Glomerular visceral epithelial cell (primary cell): ENCODE measurements at regions not wholly inside any gene's neighbourhood (a gene's known extent, or its start where the extent isn't known, plus 50 kb on each side); places are given as distances from the start of the nearest gene placed in this dataset.

ENCODE experiments used
- DNase-seq: peaks from one replicate; pipeline ENCODE4 v3.0.0-alpha.2; 2016; ENCODE audit errors: extremely low spot score

DNA sequence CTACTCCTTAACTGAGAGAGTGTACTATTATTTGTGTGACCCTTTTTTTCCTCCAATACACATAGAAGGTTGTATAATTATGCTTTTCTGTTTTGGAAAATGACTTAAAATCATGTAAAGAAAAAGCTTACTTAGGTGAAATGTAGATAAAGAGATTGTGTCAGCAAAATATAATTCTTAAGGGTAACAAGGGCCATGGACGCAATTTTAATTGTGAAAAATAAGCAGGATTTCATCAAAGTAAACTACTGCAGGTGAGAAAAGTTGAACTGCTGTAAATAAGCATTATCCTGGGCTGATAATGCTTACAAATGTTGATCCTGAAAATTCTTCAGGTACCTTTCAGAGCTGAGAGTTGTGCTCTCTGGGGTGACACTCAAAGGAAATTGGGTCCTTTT is 141.5 kb downstream of the RPIA start:
- DNase-seq, result no peak

DNA sequence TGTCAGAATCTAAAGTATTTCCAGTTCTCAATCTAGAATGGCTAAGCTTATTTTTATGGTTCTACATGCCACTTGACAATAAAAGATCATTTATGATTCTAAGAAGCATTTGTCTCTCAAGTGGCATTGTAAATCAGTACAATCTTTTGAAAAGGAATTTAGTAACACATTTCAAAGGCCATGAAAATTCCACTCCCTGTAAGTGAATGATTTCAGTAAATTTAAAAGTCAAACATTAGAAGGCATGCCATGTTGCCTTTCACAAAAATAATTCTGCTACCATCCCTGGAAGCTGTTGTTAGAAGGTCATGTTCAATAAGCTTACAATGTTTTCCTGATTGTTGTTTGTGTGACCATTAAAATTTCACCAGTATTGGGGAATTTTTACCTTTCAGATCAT is 142.9 kb downstream of the RPIA start:
- no peak for DNase-seq

DNA sequence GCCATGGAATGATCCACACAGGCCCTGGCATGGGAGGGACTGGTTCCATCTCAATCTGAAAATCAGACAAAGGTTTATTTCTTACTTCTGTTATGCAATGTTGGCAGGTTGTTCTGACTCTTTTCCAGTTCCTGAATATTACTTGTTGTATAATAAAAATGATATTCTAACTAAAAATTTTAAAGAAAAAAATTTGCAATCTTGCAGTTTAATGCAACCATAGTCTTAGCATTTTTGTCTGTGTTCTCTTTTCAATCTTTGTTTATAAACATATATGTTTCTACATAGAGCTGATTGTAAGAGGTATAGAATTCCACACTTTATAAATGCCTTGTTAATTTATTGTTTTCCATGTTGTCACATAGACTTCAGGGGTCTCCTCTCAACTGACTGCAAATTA is 143.4 kb downstream of the RPIA start:
- no peak for DNase-seq

DNA sequence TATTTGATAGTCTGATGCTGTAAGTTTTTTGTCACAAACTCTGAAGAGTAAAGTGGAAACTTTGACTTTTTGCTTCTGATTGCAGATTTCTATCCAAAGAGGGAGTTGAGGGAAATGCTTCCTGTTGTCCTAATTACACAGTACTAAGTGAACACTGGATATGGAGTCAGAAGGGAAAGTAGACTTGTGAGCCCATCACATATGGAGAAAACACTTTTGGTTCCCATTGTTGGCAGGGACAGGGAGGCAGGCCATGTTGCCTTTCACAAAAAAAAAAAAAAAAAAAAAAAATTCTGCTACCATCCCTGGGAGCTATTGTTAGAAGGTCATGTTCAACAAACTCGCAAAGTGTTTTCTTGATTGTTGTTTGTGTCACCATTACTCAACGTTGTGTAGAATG is 144.3 kb downstream of the RPIA start:
- no peak for DNase-seq

DNA sequence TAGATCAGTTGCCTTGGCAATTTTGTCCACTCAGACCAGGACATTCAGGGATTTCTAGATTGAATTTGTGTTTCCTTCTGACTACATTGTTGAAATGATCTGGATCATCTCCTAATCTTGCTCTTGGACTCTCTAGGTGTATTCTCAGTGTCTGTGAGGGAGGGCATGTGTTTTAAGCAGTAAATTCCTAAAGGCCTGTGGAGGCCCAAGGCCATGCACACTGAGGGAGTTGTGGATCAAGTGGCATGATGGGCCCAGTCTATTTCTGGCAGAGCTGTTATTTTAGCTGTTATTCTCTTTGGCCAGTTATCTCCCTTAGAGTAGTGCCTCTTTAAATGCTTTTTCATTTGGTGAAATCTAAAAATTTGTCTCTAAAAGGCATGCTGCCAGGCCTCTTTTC is 144.9 kb downstream of the RPIA start:
- DNase-seq, result no peak

DNA sequence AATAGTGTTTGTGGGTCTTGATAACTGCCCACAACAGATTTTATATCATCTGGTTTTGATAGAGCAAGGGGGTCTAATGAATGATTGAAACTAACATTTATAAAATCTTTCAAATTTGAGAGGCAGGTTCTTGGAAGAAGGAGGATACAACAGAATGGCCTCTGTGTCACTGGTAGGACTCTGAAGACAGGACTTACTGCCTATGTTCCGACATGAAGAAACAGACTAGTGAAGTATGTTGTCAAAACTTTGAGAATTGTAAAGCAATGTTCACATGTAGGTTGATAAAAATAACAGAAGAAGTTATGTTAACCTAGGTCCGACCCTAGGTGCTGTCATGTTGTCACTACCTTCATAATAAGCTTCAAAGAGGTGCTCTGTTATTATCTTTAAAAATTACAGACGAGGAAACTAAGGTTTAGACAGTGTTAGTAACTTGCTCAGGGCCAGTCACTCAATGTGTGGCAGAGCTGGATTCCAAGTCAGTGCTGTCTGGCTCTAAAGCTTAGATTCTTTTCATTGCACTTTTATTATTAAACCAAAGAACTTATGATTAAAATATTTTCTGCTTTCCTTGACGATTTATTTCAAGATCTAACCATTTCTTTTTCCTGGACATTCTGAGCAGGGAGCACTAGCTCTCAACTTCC is 146.2 kb downstream of the RPIA start:
- DNase-seq, result no peak

DNA sequence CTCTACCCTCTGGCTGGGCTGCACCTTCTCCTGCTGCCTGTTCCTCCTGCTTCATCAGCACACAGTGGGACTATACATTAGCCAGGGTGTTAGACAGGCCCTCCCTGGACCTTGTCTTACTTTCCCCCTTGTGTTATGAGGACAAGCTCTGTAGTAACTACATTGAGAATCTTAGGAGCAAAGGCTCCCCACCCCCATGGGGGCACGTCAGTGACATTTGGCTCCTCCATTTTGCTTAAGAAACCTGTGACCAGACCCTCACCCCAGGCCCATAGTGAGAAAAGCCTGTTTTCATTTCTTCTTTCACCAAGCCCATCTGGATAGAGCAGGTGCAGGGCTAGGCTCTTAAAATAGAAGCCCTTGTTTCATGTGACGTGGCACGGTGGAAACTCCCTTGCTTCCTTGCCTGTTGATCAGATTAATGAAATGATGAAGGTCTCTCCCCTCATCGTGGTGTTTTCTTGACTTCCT is 146.7 kb downstream of the RPIA start:
- DNase-seq, result no peak

DNA sequence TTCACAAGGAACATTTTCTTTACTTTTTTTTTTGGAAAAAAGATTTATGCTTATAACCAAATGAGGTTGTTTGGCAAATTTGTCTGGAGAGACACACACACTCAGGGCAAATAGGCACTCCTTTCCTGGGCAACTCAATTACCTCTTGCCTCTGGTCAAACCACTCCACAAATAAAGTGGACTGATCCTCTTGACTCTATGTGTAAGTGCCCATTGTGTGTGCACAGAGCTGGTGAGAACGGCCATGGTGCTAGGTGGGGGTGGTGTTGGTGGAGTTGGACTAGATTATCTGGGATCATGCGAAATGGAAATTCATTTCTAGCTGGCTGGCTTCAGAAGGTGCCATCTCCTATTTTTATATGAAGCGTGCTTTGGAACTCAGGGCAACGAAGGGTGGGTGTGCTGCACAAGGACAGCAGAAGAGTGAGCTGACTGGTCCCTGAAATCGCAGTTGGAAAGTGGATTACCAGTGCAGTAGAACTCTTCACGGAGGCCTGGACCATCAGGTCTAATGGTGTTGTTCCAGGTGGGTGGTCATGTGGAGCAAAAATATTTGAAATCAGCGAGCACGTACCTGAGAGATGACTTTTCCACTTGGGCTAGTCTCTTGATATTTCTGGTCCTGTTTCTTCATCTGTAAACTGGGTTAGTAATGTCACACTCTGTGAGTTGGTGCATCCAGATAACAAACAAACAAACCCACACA is 149.9 kb downstream of the RPIA start:
- DNase-seq, result no peak

DNA sequence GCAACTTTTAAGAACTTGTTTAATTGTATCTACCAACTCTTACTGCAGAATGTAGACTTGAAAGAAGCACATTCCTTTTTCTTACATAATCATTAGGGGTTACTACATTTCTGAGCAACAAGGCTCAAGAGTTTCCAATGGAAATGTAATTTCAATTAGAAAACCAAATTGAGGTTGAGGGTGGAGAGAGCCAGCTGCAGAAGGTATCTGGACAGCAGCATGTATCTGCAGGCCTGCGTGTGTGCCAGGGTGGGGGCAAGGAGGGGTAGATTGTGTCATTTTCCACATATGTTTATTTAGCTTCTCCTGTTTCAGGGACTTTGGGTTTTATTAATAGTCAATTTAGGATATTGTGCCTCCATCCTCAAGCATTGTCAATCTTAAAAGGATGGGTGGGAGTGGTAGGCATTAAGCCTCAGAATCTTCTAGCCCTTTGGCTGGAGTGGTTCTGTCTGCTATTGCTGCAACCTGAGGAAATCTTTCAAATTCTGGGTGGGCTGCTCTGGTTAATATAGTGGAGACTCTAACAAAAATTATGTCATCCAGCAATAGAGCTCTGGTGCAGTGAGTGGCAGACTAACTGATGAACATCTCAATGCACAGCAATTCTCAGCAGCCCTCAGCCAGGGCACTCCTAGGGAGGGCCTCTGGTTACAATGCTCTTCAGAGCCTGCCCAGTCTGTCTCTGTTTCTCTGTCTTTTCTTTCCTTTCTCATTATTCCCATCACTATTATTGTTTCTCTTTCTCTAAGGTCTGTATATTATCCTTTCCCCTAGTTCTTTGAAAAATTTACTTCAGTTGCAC is 151.4 kb downstream of the RPIA start:
- DNase-seq, result no peak

DNA sequence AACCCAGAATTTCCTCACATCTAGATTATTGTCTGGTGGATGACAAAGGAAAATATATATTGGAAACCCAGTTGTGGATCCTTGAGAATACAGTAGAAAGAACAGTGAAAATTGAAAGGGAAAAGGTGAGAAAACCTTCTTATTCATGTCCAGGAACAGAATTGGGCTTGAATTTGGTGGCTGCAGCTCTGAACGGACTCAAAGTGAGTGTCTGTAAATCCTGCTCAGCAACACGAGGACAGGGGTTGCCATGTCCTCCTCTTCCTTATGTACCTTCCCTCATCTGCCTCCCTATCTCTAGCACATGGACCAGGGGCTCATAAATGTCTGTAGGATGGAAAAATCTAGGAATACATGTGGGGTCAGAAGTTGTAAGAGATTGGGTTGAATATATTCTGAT is 152.2 kb downstream of the RPIA start:
- DNase-seq, result no peak

DNA sequence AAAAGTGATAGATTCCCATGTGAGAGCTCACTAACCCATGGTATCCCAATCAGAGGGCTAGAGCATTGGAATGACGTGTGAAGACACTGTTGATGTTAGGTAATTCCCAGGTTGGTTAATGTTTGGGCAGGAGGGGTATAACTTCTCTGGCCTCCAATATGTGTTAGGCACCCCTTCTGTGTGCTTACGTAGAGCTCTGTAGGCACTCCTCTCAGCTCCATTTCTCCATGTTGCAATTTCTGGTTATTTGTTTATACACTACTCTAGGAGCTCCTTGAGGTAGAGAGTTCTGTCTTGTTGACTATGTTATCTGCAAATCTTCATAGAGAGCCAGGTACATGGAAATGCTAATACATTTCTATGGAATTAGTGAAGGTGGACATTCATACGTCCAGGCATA is 153.5 kb downstream of the RPIA start:
- DNase-seq, result no peak

DNA sequence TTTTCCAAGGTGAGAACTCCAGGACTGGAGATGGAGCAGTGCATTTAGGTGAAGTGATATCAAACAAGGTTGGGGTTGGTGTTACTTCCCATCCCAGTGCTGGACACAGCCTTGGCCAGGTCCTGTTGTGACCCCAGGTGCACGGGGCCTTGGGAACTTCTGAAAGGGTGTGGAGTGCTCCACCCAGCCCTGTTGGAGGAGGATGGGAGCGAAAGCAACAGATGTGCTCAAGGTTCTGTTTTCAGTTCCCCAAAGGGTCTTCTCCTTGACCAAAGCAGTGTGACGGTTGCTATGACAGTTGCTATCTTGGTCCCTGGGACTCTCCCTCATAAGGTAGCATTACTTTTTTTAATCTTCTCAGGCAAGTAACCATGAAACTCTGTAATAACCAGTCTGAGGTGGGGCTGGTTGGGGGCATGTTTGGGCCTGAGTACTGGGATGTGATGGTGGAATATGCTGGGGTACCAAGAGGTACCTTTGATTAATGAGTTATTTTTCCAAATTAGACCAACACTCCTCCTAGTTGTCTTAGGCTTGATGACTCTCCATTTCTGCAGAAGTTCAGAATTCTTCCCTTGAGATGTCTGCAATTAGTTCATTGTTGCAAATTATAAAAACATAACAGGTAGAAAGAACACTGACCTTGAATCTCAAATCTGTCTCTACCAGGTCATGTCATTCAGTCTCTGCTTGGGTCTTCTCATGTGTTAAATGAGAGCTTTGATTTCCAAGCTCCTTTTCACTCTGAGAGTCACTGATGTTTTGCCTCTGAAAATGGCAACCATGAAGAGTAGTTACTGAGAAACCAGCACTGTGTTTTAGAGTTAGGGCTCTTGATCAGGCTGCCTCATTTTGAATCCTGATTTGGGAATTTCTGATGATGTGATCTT is 154.5 kb downstream of the RPIA start:
- no peak for DNase-seq

DNA sequence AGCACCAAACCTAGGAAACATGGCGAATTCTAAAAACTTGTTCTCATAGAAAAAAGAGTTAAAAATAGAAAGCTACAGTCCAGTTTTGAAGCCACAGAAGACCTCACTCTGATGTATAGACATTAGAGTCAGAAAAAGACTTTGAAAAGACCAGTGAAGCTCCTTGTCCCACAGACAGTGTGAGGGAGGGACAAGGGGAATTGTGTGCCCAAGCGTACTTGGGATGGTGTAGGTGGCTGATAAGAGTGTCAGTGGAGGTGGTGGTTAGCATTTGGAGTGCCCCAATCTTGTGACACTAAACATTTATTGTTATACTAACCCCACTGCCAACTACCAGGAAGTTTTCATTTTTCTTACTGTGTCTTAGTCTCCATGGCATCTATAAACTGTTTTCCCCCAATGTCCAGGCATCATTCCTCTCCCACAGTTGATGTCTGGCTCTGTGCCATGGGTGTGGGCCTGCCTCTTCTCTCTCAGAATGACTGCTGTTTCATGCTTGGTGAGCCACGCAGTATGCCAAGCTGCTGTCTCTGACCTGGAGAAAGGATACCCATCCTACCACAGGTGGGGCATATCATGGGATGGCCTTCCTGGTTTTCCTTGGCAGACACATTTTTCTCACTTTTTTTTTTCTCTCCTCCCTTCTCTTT is 161.4 kb downstream of the RPIA start:
- peak; percentile 92 for DNase-seq

DNA sequence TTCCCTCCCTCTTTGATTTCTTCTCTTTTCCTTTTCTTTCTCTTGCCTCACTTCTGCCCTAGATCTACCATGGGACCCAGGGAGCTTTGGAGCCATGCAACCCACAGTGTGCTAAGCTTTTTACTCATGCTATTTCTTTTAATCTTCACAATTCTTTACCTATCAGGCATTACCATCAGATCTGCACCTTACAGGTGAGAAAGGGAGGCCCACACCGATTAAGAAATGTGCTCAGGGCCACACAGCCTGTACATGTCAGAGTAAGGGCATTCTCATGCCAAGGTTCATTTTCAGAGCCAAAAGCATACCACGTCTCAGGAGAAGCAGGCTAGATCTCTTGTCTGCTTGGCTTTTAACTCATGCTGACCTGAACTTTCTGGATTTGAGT is 161.9 kb downstream of the RPIA start:
- DNase-seq, result no peak

DNA sequence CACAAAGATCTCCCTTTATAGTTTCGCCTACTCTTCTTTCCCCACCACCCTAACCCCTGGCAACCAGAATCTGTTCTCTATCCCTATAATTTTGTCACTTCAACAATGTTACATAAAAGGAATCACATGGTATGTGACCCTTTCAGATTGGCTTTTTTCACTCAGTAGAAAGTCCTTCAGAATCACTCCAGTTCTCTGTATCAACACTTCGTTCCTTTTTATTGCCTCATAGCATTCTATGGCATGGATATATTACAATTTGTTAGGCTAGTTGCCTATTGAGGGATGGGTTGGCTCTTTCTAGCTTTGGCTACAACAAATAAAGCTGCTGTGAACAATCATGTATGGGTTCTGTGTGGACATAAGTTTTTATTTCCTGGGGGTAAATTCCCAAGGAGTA is 163.1 kb downstream of the RPIA start:
- no peak for DNase-seq

DNA sequence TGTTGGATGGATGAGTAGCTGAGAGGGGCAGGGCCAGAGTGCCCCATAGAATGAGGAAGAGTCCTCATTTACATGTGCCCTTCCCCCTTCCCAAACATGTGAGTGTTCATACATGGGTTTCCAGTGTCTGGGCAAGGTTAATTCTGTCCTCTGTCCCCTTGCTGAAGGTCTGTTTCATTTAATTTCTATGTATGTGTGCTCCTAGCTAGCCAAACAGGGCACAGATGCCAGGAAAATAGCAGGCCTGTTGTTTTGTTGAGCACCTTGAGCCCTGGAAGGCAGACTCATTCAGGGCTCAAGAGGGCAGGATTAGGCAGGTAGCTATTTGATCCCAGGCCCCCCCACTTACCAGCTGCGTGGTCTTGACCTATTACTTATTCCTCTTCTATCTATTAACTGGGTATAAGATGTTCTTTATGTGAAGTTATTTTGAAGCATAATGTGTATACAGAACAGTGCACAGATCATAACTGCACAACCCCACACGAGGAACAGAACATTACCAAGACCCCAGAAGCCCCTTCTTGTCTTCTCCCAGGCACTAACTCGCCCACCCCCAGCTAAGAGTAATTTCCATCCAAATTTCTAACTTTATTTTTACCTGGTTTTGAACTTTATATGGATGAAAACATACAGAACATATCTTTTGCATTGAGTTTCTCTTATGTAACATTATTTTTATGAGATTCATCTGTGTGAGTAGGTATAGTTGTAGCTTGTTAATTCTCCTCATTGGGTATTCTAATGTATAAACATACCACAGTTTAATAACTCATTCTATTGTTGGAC is 164.3 kb downstream of the RPIA start:
- DNase-seq, result no peak

DNA sequence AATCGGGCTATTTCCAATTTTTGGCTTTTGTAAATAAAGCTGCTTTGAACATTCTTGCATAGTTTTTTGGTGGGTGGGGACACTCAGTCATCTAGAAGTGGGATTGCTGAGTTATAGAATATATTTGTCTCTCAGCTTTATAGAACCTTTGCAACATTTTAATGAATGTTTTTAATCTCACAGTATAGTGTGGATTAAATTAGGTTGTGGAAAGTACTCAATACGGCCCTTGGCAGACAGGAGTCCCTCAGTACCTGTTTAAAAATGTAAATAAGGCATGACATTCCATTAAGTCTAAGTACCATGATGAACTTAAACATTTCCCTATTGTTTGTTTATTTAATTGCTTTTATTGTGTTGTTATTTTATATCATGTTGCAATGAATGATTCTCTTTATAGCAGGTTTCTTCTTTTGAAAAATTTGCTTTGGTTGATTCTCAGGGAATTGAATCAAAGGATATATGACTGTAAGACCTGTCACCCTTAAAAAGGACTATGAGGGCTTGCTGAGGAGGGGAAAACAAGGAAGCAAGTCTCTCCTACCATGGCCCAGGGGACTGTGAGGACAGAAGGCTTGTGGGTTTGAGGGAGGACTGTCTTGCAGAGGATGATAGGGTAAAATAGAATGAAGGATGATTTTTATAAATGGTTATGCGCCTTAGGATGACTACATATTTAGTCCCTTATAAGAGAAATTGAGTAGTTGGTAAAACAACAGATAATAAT is 165.1 kb downstream of the RPIA start:
- no peak for DNase-seq

DNA sequence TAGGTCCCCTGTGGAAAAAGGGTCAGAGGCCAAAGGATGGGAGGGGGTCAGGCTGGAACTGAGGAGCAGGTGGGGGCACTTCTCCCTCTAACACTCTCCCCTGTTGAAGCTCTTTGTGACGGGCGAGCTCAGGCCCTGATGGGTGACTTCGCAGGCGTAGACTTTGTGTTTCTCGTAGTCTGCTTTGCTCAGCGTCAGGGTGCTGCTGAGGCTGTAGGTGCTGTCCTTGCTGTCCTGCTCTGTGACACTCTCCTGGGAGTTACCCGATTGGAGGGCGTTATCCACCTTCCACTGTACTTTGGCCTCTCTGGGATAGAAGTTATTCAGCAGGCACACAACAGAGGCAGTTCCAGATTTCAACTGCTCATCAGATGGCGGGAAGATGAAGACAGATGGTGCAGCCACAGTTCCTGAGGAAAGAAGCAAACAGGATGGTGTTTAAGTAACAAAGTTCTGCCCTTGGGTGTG is 165.8 kb downstream of the RPIA start:
- DNase-seq, result no peak

DNA sequence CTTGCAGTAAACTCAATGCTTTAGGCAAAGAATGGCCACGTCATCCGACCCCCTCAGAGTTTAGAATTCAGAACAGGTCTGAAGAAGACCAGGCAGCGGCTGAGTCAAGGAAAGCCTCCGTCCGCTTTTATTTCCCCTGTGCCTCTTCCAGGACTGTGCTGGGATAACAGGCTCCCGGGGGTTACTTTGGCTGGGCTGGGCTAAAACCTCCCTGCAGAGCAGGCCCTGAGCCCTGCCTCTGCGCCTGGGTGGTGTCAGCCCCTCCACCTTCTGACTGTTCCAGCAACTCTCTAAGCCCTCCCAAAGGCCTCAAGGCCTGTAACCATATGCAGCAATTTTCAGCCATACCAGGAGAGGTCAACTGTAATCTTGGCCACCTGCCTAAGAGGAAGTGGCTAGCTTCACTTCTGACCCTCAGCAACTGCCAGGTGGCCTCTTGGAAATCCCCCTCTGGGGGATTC is 166.5 kb downstream of the RPIA start:
- DNase-seq, result peak; percentile 93

DNA sequence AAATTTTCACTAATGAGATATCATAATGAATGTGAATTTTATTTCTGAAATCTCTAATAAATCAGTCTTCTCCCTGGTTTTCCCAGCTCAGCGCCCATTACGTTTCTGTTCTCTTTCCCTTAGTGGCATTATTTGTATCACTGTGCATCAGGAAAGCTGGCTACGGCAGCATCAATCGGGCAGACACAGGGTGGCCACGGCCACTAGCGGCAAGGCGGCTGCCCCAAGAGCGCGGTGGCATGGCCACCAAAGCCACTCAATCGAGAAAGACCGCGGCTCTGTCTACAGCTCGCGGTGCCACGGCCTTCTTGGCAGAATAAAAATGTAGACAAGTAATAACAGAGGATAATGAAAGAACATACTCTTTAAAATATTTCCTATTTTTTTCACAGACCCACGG is 168.0 kb downstream of the RPIA start:
- DNase-seq, result no peak
